ENCODE measurements at regions not wholly inside any gene's neighbourhood (a gene's known extent, or its start where the extent isn't known, plus 50 kb on each side); places are given as distances from the start of the nearest gene placed in this dataset.

- peaks cover 6% of the 10 kb centered on the region for H3K4me1 Mint-ChIP-seq
- H3K27me3 Mint-ChIP-seq (ENCODE audit: low read depth) = peaks cover 22% of the 10 kb centered on the region
- TF ChIP-seq E2F1 (CRISPR knock-in tag; IDR thresholded peaks at IDR 0.05) = no peak
- TF ChIP-seq ZNF138 (CRISPR knock-in tag; conservative IDR thresholded peaks at IDR 0.05) = no peak
- TF ChIP-seq ZNF396 (CRISPR knock-in tag; IDR thresholded peaks at IDR 0.05; ENCODE audit: borderline replicate concordance) = no peak
- no peak for TF ChIP-seq TP53 (CRISPR knock-in tag; IDR thresholded peaks at IDR 0.05)
- TF ChIP-seq IRF1 (CRISPR knock-in tag; IDR thresholded peaks at IDR 0.05) = no peak
- no peak for TF ChIP-seq NR3C1 (CRISPR knock-in tag; conservative IDR thresholded peaks at IDR 0.05; ENCODE audit: low read depth)
- TF ChIP-seq ARID4B (CRISPR knock-in tag; IDR thresholded peaks at IDR 0.05; ENCODE audit: borderline replicate concordance) = no peak
- CTCF ChIA-PET = no interaction called here
- no peaks in the 10 kb centered on the region; the same call in 1 of the 2 replicates for H3K36me3 Mint-ChIP-seq
- no peak for ATAC-seq
- DNase-seq (ENCODE audit: low spot score) = no peak
- H3K27ac Mint-ChIP-seq = no peak overlapping the region
- no peak overlapping the region for H3K4me3 Mint-ChIP-seq
- peaks cover 10% of the 10 kb centered on the region for H3K9me3 Mint-ChIP-seq
- POLR2A ChIA-PET = no interaction called here
Measured at GRCh38 chrX:148417934-148418333, 82.5 kb upstream of the AFF2 start.

- TF ChIP-seq ZNF416 (CRISPR knock-in tag; IDR thresholded peaks at IDR 0.05) (no peak), USF1 (CRISPR knock-in tag; IDR thresholded peaks at IDR 0.05) (no peak), FOXJ3 (CRISPR knock-in tag; IDR thresholded peaks at IDR 0.05; ENCODE audit: borderline replicate concordance) (no peak), MLX (CRISPR knock-in tag; IDR thresholded peaks at IDR 0.05) (no peak), ATF6 (CRISPR knock-in tag; IDR thresholded peaks at IDR 0.05) (no peak), ZNF532 (CRISPR knock-in tag; IDR thresholded peaks at IDR 0.05; ENCODE audit: borderline replicate concordance) (no peak), CDX4 (CRISPR knock-in tag; IDR thresholded peaks at IDR 0.05; ENCODE audit: borderline replicate concordance) (no peak), SOX15 (CRISPR knock-in tag; IDR thresholded peaks at IDR 0.05) (no peak), NR1H2 (CRISPR knock-in tag; IDR thresholded peaks at IDR 0.05) (no peak), SMAD3 (CRISPR knock-in tag; IDR thresholded peaks at IDR 0.05; ENCODE audit: borderline replicate concordance) (no peak)
- POLR2A ChIA-PET = no interaction called here
- Mint-ChIP-seq H3K9me3 (peaks cover 10% of the 10 kb centered on the region), H3K27ac (no peak overlapping the region), H3K4me3 (no peak overlapping the region), H3K36me3 (no peaks in the 10 kb centered on the region; the same call in 1 of the 2 replicates), H3K4me1 (peaks cover 26% of the 10 kb centered on the region), H3K27me3 (ENCODE audit: low read depth) (peaks cover 59% of the 10 kb centered on the region)
- ATAC-seq (no peak), DNase-seq (ENCODE audit: low spot score) (no peak)
- CTCF ChIA-PET = no interaction called here
Measured at GRCh38 chrX:148422526-148422925, 77.9 kb upstream of the AFF2 start.
